ENCODE measurements at regions not wholly inside any gene's neighbourhood (a gene's known extent, or its start where the extent isn't known, plus 50 kb on each side); places are given as distances from the start of the nearest gene placed in this dataset.

- no peak overlapping the region for H3K27ac ChIP-seq
- TF ChIP-seq ZFX (IDR thresholded peaks at IDR 0.05), result no peak
- no peak for TF ChIP-seq CTCF (conservative IDR thresholded peaks at IDR 0.05)
These were observed 51.4 kb upstream of the VCX3B start for GRCh38 chrX:8413279-8413678.

All from C4-2B (cell line).